ENCODE measurements at regions not wholly inside any gene's neighbourhood (a gene's known extent, or its start where the extent isn't known, plus 50 kb on each side); places are given as distances from the start of the nearest gene placed in this dataset.

GRCh38 chr14:106459971-106460730 is 933.8 kb downstream of the TMEM121 start:
- TF ChIP-seq EZH2 (IDR thresholded peaks at IDR 0.05; ENCODE audit: insufficient read depth, poor library complexity, severe bottlenecking) (no peak), EZH2phosphoT487 (IDR thresholded peaks at IDR 0.05; ENCODE audit: insufficient read depth, low read depth) (no peak)
